Peyer's patch (tissue), 4 donors: ENCODE measurements at regions not wholly inside any gene's neighbourhood (a gene's known extent, or its start where the extent isn't known, plus 50 kb on each side); places are given as distances from the start of the nearest gene placed in this dataset.

Experiments used
- DNase-seq, 3 donors: peaks; one replicate each; pipeline ENCODE4 v3.0.0-alpha.2; 2017 to 2019
- H3K27ac ChIP-seq, 4 donors: fragments of 200-600 bp; sonication (generic); one replicate each; pipeline ENCODE4 v1.5.1; 2016 to 2019
- H3K27me3 ChIP-seq, 2 donors: fragments of 200-600 bp; sonication (generic); one replicate each; pipeline ENCODE4 v1.5.1; 2019
- H3K36me3 ChIP-seq, 3 donors: fragments of 200-600 bp; sonication (generic); one replicate each; pipeline ENCODE4 v1.5.1; 2016 to 2019
- H3K4me1 ChIP-seq, 4 donors: fragments of 200-600 bp; sonication (generic); one replicate each; pipeline ENCODE4 v1.5.1; 2016 to 2019
- H3K4me3 ChIP-seq, 4 donors: fragments of 200-600 bp; sonication (generic); 1 replicate in 3 of 4; 2 replicates in 1 of 4; pipeline ENCODE4 v1.5.1; 2016 to 2019; ENCODE audit warnings: mild to moderate bottlenecking in 1 of 4
- H3K9me3 ChIP-seq, 4 donors: fragments of 200-600 bp; sonication (generic); one replicate each; pipeline ENCODE4 v1.5.1; 2016 to 2019; ENCODE audit warnings: mild to moderate bottlenecking in 1 of 4
- CTCF ChIP-seq, 6 experiments: fragments of 450-650 bp in 4 of 6; fragments of 200-600 bp in 2 of 6; sonication (generic) in 1 of 6; IDR thresholded peaks; one replicate each; pipeline ENCODE4 v1.5.1; 2017 to 2019; ENCODE audit warnings: antibody characterized with exemption in 6 of 6, mild to moderate bottlenecking in 3 of 6, moderate library complexity in 1 of 6
- POLR2A ChIP-seq, 2 donors: fragments of 450-650 bp; IDR thresholded peaks; one replicate each; pipeline ENCODE4 v1.5.1; 2017; ENCODE audit warnings: antibody characterized with exemption in 2 of 2, mild to moderate bottlenecking in 2 of 2, moderate library complexity in 2 of 2

GRCh38 chr3:104632947-104633346 is 733.8 kb upstream of the ALCAM start:
- Histone ChIP-seq H3K27me3 (no peaks in the 10 kb centered on the region), H3K27ac (no peak overlapping the region), H3K4me1 (no peaks in the 10 kb centered on the region), H3K4me3 (no peak overlapping the region), H3K9me3 (peaks cover 0 to 6% (median 0%) of the 10 kb centered on the region in 4 donors), H3K36me3 (no peaks in the 10 kb centered on the region)
- TF ChIP-seq POLR2A (IDR thresholded peaks at IDR 0.05): no peak
- TF ChIP-seq CTCF (IDR thresholded peaks at IDR 0.05): no peak
- no peak for DNase-seq

- Histone ChIP-seq H3K36me3 (no peaks in the 10 kb centered on the region), H3K9me3 (peaks cover 0 to 6% (median 0%) of the 10 kb centered on the region in 4 donors), H3K27me3 (no peaks in the 10 kb centered on the region), H3K4me1 (no peaks in the 10 kb centered on the region), H3K27ac (no peak overlapping the region), H3K4me3 (no peak overlapping the region)
- TF ChIP-seq CTCF (IDR thresholded peaks at IDR 0.05) (no peak), POLR2A (IDR thresholded peaks at IDR 0.05) (no peak)
- no peak for DNase-seq
Observed at GRCh38 chr3:104635872-104636580, 730.7 kb upstream of the ALCAM start.

GRCh38 chr3:104642827-104643226 is 723.9 kb upstream of the ALCAM start:
- Histone ChIP-seq H3K4me1 (no peaks in the 10 kb centered on the region), H3K27me3 (no peaks in the 10 kb centered on the region), H3K4me3 (no peak overlapping the region), H3K36me3 (no peaks in the 10 kb centered on the region), H3K9me3 (no peaks in the 10 kb centered on the region), H3K27ac (no peak overlapping the region)
- TF ChIP-seq POLR2A (IDR thresholded peaks at IDR 0.05): no peak
- TF ChIP-seq CTCF (IDR thresholded peaks at IDR 0.05): no peak
- DNase-seq: no peak

- Histone ChIP-seq H3K4me1 (no peaks in the 10 kb centered on the region), H3K27me3 (no peaks in the 10 kb centered on the region), H3K9me3 (no peaks in the 10 kb centered on the region), H3K27ac (no peak overlapping the region), H3K4me3 (no peak overlapping the region), H3K36me3 (no peaks in the 10 kb centered on the region)
- TF ChIP-seq POLR2A (IDR thresholded peaks at IDR 0.05) (no peak), CTCF (IDR thresholded peaks at IDR 0.05) (no peak)
- DNase-seq: no peak
Observed at GRCh38 chr3:104646196-104646595, 720.5 kb upstream of the ALCAM start.

GRCh38 chr3:104648823-104649222 is 717.9 kb upstream of the ALCAM start:
- no peaks in the 10 kb centered on the region for H3K4me1 ChIP-seq
- H3K9me3 ChIP-seq: no peaks in the 10 kb centered on the region
- H3K27ac ChIP-seq: no peak overlapping the region
- no peak for DNase-seq
- H3K4me3 ChIP-seq: no peak overlapping the region
- no peaks in the 10 kb centered on the region for H3K36me3 ChIP-seq
- TF ChIP-seq CTCF (IDR thresholded peaks at IDR 0.05) (no peak), POLR2A (IDR thresholded peaks at IDR 0.05) (no peak)
- no peaks in the 10 kb centered on the region for H3K27me3 ChIP-seq

GRCh38 chr3:104669083-104669482 is 697.6 kb upstream of the ALCAM start:
- TF ChIP-seq CTCF (IDR thresholded peaks at IDR 0.05) (no peak), POLR2A (IDR thresholded peaks at IDR 0.05) (no peak)
- Histone ChIP-seq H3K9me3 (no peaks in the 10 kb centered on the region), H3K4me1 (no peaks in the 10 kb centered on the region), H3K27ac (no peak overlapping the region), H3K4me3 (no peak overlapping the region), H3K27me3 (no peaks in the 10 kb centered on the region), H3K36me3 (no peaks in the 10 kb centered on the region)
- no peak for DNase-seq
